GM23338 (cell line): ENCODE measurements at regions not wholly inside any gene's neighbourhood (a gene's known extent, or its start where the extent isn't known, plus 50 kb on each side); places are given as distances from the start of the nearest gene placed in this dataset.

Experiments used
- CREB1 ChIP-seq: fragments of 250-450 bp; sonication (Bioruptor Pico); IDR thresholded peaks from 2 replicates; pipeline ENCODE4 v1.5.0; 2020; ENCODE audit warnings: low read depth, mild to moderate bottlenecking, moderate library complexity
- CTCF ChIP-seq, 2 experiments: fragments of 200-600 bp in 1 of 2; sonication (generic) in 1 of 2; conservative IDR thresholded peaks; 2 replicates each; pipeline versions ENCODE4 v1.5.1 to v1.6.1; 2016 to 2017; ENCODE audit warnings: antibody characterized with exemption in 2 of 2, low read depth in 2 of 2, mild to moderate bottlenecking in 2 of 2, moderate library complexity in 1 of 2
- ETS1 ChIP-seq: IDR thresholded peaks from 2 replicates; pipeline ENCODE4 v1.6.1; 2016; ENCODE audit warnings: antibody characterized with exemption
- EZH2 ChIP-seq: fragments of 200-600 bp; sonication (generic); IDR thresholded peaks from one replicate; pipeline ENCODE4 v1.8.0; 2017; ENCODE audit warnings: antibody characterized with exemption, mild to moderate bottlenecking, low read depth; ENCODE audit not compliant: unreplicated experiment
- EZH2phosphoT487 ChIP-seq: fragments of 200-600 bp; sonication (generic); IDR thresholded peaks from one replicate; pipeline ENCODE4 v1.8.1; 2018; ENCODE audit warnings: antibody characterized with exemption; ENCODE audit not compliant: unreplicated experiment
- JUNB ChIP-seq: IDR thresholded peaks from one replicate; pipeline ENCODE4 v1.6.1; 2016; ENCODE audit warnings: antibody characterized with exemption; ENCODE audit not compliant: unreplicated experiment
- POLR2AphosphoS5 ChIP-seq: IDR thresholded peaks from 2 replicates; pipeline ENCODE4 v1.6.1; 2016; ENCODE audit warnings: antibody characterized with exemption, low read depth
- REST ChIP-seq: IDR thresholded peaks from one replicate; pipeline ENCODE4 v1.6.1; 2018; ENCODE audit warnings: antibody characterized with exemption; ENCODE audit not compliant: unreplicated experiment
- STAT1 ChIP-seq: IDR thresholded peaks from one replicate; pipeline ENCODE4 v1.6.1; 2016; ENCODE audit warnings: antibody characterized with exemption; ENCODE audit not compliant: unreplicated experiment
- ZNF331 ChIP-seq: fragments of 250-450 bp; sonication (Bioruptor Pico); IDR thresholded peaks from 2 replicates; pipeline ENCODE4 v1.5.0; 2020; ENCODE audit warnings: low read depth, mild to moderate bottlenecking, moderate library complexity

GRCh38 chr11:104214517-104214916, 50.6 kb upstream of the PDGFD start:
- TF ChIP-seq CTCF (conservative IDR thresholded peaks at IDR 0.05; ENCODE audit: low read depth in 2 of 2) (no peak), CREB1 (CRISPR knock-in tag) (no peak), REST (no peak), EZH2 (no peak), JUNB (no peak), POLR2AphosphoS5 (no peak), STAT1 (no peak), EZH2phosphoT487 (no peak), ZNF331 (CRISPR knock-in tag) (no peak), ETS1 (no peak)
